Esophagus muscularis mucosa (tissue), 4 donors: ENCODE measurements at regions not wholly inside any gene's neighbourhood (a gene's known extent, or its start where the extent isn't known, plus 50 kb on each side); places are given as distances from the start of the nearest gene placed in this dataset.

ENCODE experiments used
- DNase-seq: peaks from one replicate; pipeline ENCODE4 v3.0.0-alpha.2; 2017; ENCODE audit errors: extremely low spot score
- H3K27ac ChIP-seq, 4 donors: fragments of 200-600 bp; sonication (generic); replicated peaks in 1 of 4; 1 replicate in 3 of 4; 2 replicates in 1 of 4; pipeline ENCODE4 v1.5.1; 2016 to 2019; ENCODE audit warnings: mild to moderate bottlenecking in 1 of 4
- H3K27me3 ChIP-seq, 4 donors: fragments of 200-600 bp; sonication (generic); one replicate each; pipeline versions ENCODE4 v1.5.1 to v1.6.0; 2016 to 2019
- H3K36me3 ChIP-seq, 4 donors: fragments of 200-600 bp; sonication (generic); one replicate each; pipeline ENCODE4 v1.5.1; 2016 to 2019
- H3K4me1 ChIP-seq, 4 donors: fragments of 200-600 bp; sonication (generic); one replicate each; pipeline ENCODE4 v1.5.1; 2016 to 2019
- H3K4me3 ChIP-seq, 4 donors: fragments of 200-600 bp; sonication (generic); 1 replicate in 2 of 4; 2 replicates in 2 of 4; pipeline ENCODE4 v1.5.1; 2016 to 2019; ENCODE audit warnings: mild to moderate bottlenecking in 4 of 4, moderate library complexity in 1 of 4
- H3K9me3 ChIP-seq, 4 donors: fragments of 200-600 bp; sonication (generic); 1 replicate in 3 of 4; 2 replicates in 1 of 4; pipeline ENCODE4 v1.5.1; 2016 to 2019
- CTCF ChIP-seq, 3 experiments: fragments of 200-600 bp in 2 of 3; fragments of 450-650 bp in 1 of 3; sonication (generic) in 2 of 3; IDR thresholded peaks; one replicate each; pipeline ENCODE4 v1.5.1; 2017 to 2019; ENCODE audit warnings: antibody characterized with exemption in 3 of 3, mild to moderate bottlenecking in 2 of 3, moderate library complexity in 1 of 3
- EP300 ChIP-seq: sonication (generic); formaldehyde crosslinking; IDR thresholded peaks from one replicate; pipeline ENCODE4 v1.6.1; 2017; ENCODE audit warnings: antibody characterized with exemption
- POLR2A ChIP-seq: fragments of 450-650 bp; IDR thresholded peaks from one replicate; pipeline ENCODE4 v1.6.1; 2017; ENCODE audit warnings: antibody characterized with exemption, moderate library complexity, mild to moderate bottlenecking, low read depth
- POLR2AphosphoS5 ChIP-seq, 2 donors: sonication (generic); formaldehyde crosslinking; IDR thresholded peaks; one replicate each; pipeline ENCODE4 v1.6.1; 2017; ENCODE audit warnings: antibody characterized with exemption in 2 of 2
- WGBS: methylation state at CpG from one replicate; pipeline ENCODE4 v1.1.5; 2018; 5-methylcytosine and 5-hydroxymethylcytosine counted together
- intact Hi-C: fragments of 100-400 bp; cut with DNase I; formaldehyde crosslinking; loops from one replicate; pipeline ENCODE4 v1.15.1; 2023

GRCh38 chr15:38885001-38885400 lies 320.4 kb upstream of the RASGRP1 start:
- no peak for DNase-seq
- H3K4me1 ChIP-seq, result peaks cover 0 to 58% (median 49%) of the 10 kb centered on the region in 4 donors
- no peaks in the 10 kb centered on the region for H3K9me3 ChIP-seq
- TF ChIP-seq CTCF (IDR thresholded peaks at IDR 0.05) (no peak), POLR2A (no peak), EP300 (no peak), POLR2AphosphoS5 (IDR thresholded peaks at IDR 0.05) (no peak)
- no peak overlapping the region for H3K4me3 ChIP-seq
- WGBS, result 78% methylated on average over 3 of the region's 3 CpGs
- H3K27me3 ChIP-seq, result no peaks in the 10 kb centered on the region
- peak overlapping the region in 1 of 4 donors; percentile 31 for H3K27ac ChIP-seq
- no peaks in the 10 kb centered on the region for H3K36me3 ChIP-seq
- intact Hi-C loops, result loop anchor here (10.0 kb wide), 1 partner anchor 110 kb away; no protein-coding TSS in a partner anchor

- 40% methylated on average over 4 of the region's 4 CpGs for WGBS
- intact Hi-C loops, result loop anchor here (10.0 kb wide), 1 partner anchor 109 kb away; no protein-coding TSS in a partner anchor
- TF ChIP-seq POLR2AphosphoS5 (IDR thresholded peaks at IDR 0.05), result no peak
- TF ChIP-seq EP300, result no peak
- no peak for TF ChIP-seq POLR2A
- TF ChIP-seq CTCF (IDR thresholded peaks at IDR 0.05), result no peak
- Histone ChIP-seq H3K4me1 (peaks cover 0 to 53% (median 45%) of the 10 kb centered on the region in 4 donors), H3K27ac (peak overlapping the region in 2 of 4 donors; percentile 31 to 66), H3K27me3 (no peaks in the 10 kb centered on the region), H3K36me3 (no peaks in the 10 kb centered on the region), H3K4me3 (no peak overlapping the region), H3K9me3 (no peaks in the 10 kb centered on the region)
- no peak for DNase-seq
These were observed 320.9 kb upstream of the RASGRP1 start for GRCh38 chr15:38885471-38885952.

- 94% methylated on average over 1 of the region's 2 CpGs for WGBS
- peaks cover 0 to 51% (median 44%) of the 10 kb centered on the region in 4 donors for H3K4me1 ChIP-seq
- DNase-seq, result no peak
- TF ChIP-seq POLR2A (no peak), CTCF (IDR thresholded peaks at IDR 0.05) (no peak), EP300 (peak; percentile 22), POLR2AphosphoS5 (IDR thresholded peaks at IDR 0.05) (peak in 1 of 2 donors; percentile 55)
- no peaks in the 10 kb centered on the region for H3K9me3 ChIP-seq
- no peaks in the 10 kb centered on the region for H3K27me3 ChIP-seq
- H3K4me3 ChIP-seq, result no peak overlapping the region
- intact Hi-C loops, result loop anchor here (10.0 kb wide), 1 partner anchor 108 kb away; no protein-coding TSS in a partner anchor
- peak overlapping the region in 1 of 4 donors; percentile 66 for H3K27ac ChIP-seq
- no peaks in the 10 kb centered on the region for H3K36me3 ChIP-seq
These were observed 321.9 kb upstream of the RASGRP1 start for GRCh38 chr15:38886315-38887163.

- H3K27ac ChIP-seq, result peak overlapping the region in 1 of 4 donors; percentile 52
- H3K4me1 ChIP-seq, result peaks cover 0 to 47% (median 41%) of the 10 kb centered on the region in 4 donors
- no peaks in the 10 kb centered on the region for H3K27me3 ChIP-seq
- no peaks in the 10 kb centered on the region for H3K36me3 ChIP-seq
- no peak for DNase-seq
- no peaks in the 10 kb centered on the region for H3K9me3 ChIP-seq
- no peak for TF ChIP-seq POLR2A
- TF ChIP-seq POLR2AphosphoS5 (IDR thresholded peaks at IDR 0.05), result peak in 1 of 2 donors; percentile 38
- TF ChIP-seq EP300, result peak; percentile 67
- intact Hi-C loops, result loop anchor here (10.0 kb wide), 1 partner anchor 106 kb away; no protein-coding TSS in a partner anchor
- no peak overlapping the region for H3K4me3 ChIP-seq
- WGBS, result 75% methylated on average over 3 of the region's 5 CpGs
These were observed 324.1 kb upstream of the RASGRP1 start for GRCh38 chr15:38888701-38889221.

GRCh38 chr15:38890194-38890593 lies 325.6 kb upstream of the RASGRP1 start:
- H3K4me3 ChIP-seq, result no peak overlapping the region
- WGBS, result 95% methylated on average over 3 of the region's 3 CpGs
- H3K27ac ChIP-seq, result no peak overlapping the region
- TF ChIP-seq POLR2AphosphoS5 (IDR thresholded peaks at IDR 0.05), result no peak
- DNase-seq, result no peak
- no peaks in the 10 kb centered on the region for H3K9me3 ChIP-seq
- H3K36me3 ChIP-seq, result no peaks in the 10 kb centered on the region
- intact Hi-C loops, result no loop called here
- peaks cover 7 to 52% (median 48%) of the 10 kb centered on the region in 4 donors for H3K4me1 ChIP-seq
- no peaks in the 10 kb centered on the region for H3K27me3 ChIP-seq
